NCI-H128 (cell line): ENCODE measurements at regions not wholly inside any gene's neighbourhood (a gene's known extent, or its start where the extent isn't known, plus 50 kb on each side); places are given as distances from the start of the nearest gene placed in this dataset.

Source experiments
- DNase-seq: peaks from one replicate; lab custom pipeline; 2025; ENCODE audit not compliant: unreplicated experiment; lab: John Stamatoyannopoulos, UW

GRCh38 chr12:88665071-88665470 lies 84.8 kb upstream of the KITLG start:
- DNase-seq = no peak

DNA sequence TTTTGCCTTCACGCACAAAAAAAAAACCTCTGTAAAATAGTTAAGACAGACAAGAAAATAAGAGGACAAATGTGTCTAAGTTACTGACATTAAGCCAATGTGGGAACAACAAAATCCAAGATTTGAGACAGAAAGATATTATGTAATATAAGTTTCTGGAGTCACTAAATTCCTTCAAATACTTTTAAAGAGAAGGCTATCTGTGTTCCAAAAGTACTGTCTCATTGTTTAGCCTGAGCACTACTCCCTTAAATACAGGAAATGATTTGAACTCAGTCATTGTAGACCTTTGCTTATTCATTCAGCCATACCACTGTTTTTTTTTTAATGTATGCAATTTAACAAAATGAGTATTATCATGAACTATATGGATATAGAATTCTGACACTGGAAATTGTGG lies 82.7 kb upstream of the KITLG start:
- no peak for DNase-seq

DNA sequence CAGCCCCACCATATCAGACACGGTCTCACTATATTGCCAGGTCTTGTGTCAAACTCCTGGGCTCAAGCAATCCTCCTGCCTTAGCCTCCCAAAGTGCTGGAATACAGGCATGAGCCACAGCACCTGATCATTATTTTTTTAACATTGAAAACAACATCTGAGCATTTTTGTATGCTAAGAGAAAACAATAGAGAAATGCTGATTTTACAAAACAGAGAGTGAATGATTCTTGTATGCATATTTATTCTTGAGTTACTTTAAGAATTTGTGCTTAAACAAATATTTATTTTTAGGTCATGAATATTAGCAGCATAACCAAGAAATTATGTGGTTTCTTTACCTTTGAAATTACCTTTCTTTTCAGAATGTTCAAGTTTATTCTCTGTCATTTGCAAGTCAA lies 81.8 kb upstream of the KITLG start:
- DNase-seq = no peak

DNA sequence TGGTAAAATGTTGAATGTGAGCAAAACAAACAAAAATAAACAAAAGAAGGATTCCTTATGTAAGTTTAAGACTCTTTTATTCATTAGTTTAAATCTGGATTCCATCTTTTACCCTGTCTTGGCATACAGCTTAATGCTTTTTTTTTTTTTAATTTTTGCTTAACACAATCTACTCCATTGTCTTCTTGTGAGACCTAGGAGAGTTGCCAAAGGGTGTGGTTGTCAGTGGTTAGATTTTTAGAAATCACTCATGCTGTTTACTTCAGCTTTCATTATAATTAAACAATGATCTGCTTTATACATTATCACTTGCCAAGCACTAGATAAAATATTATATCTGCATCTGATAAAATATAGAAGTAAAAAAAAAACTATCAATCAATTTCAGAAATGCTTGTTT lies 77.7 kb upstream of the KITLG start:
- no peak for DNase-seq

DNA sequence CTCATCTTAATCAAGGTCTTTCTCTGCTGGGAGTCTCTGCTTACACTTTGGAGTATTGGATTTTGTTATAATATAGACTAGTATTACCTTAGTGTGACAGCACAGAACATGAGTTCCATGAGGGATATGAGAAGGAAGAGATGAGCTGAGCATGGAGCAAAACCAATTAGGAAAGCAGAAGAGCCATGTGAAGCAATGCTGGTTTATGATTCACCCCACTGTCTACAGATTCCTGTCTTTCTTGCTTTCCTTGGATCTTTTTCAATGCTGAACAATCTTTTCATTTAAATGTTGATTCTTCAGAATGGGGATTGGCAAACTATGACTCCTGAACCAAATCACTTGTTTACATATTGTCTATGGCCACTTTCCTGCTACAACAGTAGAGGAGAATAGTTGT lies 70.4 kb upstream of the KITLG start:
- DNase-seq = no peak

DNA sequence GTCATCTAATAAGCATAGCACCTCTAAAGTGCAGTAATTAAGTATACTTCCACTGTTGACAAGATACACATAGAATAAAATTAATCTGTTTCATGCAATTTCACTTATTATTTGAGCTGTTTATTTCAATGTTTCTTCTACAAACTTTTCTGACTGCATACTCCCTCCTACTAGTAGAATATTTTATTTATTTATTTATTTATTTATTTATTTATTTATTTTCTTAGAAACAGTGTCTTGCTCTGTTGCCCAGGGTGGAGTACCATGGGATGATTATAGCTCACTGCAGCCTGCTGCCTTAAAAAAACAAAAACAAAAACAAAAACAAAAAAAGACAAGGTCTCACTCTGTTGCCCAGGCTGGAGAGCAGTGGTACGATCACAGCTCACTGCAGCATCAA lies 68.4 kb upstream of the KITLG start:
- DNase-seq = no peak

DNA sequence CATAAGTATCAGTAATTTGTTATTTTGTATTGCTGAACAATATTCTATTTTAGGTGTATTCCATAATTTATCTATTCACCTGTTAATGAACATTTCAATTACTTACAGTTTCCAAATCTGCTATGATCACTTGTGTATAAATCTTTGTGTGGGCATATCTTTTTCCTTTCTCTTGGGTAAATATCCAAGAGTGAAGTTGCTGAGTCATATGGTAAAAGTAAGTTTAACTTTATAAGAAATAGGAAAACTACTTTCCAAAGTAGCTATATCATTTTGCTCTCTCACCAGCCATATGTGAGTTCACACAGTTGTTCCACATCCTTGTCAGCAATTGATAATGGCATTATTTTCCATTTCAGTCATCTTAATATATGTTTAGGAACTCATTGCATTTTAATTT lies 66.6 kb upstream of the KITLG start:
- no peak for DNase-seq

DNA sequence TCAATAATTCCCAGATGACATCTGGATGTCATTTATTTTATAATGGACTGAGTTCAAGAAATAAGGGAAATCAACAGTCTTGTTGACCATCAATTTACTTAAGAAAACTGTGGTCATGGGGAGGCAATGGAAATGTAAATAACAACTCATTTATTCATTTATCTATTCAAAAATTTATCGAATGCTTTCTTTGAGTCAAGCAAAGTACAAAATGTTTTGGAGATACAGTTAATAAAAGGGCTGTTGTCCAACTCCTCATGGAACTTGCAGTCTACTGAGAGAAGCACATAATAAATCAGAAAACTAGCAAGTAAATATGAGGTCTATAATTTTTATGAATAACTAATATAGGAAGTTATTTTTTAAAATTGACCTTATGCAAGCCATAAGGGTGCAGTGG lies 65.5 kb upstream of the KITLG start:
- no peak for DNase-seq

DNA sequence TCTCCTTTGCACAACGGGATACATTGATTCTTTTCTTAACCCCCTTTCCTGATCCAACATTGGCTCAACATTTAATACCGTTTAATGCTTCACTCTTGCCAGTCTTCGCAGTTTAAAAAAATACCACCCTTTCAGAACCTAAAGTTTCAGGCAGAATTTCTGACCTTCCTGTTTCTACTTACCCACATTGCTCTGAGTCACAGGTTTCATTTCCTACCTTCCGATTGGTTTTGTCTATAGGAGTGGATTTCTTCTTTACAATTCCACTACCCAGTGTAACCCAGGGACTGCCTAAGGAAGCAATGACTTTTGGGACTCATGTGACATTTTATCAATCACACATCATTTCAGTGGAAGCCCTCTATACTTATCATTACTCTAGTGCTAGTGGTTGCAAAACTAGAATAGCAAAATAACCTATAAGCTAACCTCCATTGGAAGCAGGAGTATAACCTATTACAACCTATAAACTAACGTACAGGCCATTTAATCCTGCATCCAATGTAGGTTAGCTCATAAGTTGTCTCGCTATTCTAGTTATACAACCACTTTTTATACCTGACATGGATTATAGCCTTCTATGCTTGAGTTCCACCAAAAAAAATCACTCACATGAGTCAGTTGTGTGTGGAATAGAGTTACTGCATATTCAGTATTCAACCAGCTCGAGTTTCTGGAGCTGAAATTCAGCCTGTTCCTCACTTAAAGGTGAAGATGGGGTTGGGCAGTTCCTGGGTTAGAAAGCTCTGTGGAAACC lies 64.9 kb upstream of the KITLG start:
- no peak for DNase-seq

- DNase-seq = no peak
These were observed 63.4 kb upstream of the KITLG start for GRCh38 chr12:88643685-88644084.

- DNase-seq = no peak
These were observed 62.6 kb upstream of the KITLG start for GRCh38 chr12:88642675-88643431.

- DNase-seq = no peak
These were observed 58.9 kb upstream of the KITLG start for GRCh38 chr12:88638966-88639760.

- no peak for DNase-seq
These were observed 58.1 kb upstream of the KITLG start for GRCh38 chr12:88638388-88638787.

- no peak for DNase-seq
These were observed 53.7 kb upstream of the KITLG start for GRCh38 chr12:88634008-88634407.

- DNase-seq = no peak
These were observed 53.0 kb upstream of the KITLG start for GRCh38 chr12:88633312-88633711.

GRCh38 chr12:88630561-88630960 lies 50.3 kb upstream of the KITLG start:
- no peak for DNase-seq
